ENCODE measurements at regions not wholly inside any gene's neighbourhood (a gene's known extent, or its start where the extent isn't known, plus 50 kb on each side); places are given as distances from the start of the nearest gene placed in this dataset.
"Not testable (repeated sequence)": the region's sequence is repeated elsewhere in the genome, so short reads cannot be mapped to it uniquely, and the experiment has no call there.

DNA sequence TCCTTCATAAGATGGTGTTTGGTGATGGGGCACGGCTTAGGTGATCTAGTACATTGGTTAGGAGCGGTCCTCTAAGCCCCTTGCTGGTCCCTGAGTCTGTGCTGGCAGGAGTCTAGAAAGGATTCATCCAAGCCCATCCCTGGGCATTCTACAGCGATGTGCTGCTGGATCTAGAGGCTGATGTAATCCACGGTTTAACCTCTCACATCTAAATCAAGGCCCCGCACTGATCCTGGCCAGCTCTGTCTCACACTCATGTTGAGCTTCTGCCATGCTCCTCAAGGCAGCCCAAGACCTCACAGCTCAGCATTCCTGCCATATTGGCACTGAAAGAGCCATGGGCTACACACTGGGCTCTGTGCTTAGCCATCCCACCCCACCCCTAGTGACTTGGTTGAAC is 664.8 kb downstream of the STK39 start:
- DNase-seq (ENCODE audit: low spot score) = no peak

DNA sequence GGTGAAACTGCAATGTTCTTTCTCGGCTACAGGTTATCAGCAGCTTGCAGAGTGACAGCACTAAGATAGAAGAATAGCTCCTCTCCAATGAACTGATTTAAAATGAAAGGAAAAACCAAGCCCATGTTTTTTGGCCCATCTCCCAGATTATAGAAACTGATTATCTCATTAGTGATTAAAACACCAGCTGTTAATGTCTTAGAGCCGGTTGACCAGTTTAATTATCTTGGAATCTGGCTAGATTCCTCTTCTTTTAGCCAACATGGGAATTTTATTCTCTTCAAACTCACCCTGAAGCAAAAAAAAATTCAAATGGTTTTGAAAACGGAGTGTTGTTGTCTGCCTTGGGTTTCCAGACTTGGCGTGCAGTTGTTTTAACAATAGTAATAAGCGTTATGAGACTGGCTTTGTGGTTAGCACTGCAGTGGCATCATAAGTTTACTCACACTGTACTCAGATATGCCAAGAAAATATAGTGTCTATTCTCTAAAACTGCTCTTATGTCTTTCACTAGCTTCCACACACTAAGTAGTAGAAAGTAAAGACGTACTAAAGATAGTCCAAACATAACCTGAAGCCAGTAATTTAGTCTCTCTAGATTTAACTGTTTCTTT is 665.3 kb downstream of the STK39 start:
- DNase-seq (ENCODE audit: low spot score) = no peak

DNA sequence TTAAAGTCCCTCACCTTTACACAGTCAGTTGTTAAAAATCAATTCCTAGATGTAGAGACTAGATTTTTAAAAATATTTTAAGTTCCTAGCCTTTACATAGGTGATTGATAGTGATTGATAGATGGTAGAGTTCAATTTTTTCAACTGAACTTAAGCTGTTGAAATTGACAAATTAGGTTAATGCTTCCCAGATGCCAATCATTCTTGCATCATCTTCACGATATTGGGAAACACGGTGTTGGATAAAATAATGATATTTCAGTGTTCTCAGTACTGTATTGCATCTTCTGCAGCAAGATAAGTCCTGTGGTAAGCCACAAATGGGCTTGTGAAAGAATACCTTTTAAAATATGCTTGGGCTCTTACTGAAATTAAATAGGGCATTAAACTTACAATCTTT is 667.6 kb downstream of the STK39 start:
- no peak for DNase-seq (ENCODE audit: low spot score)

DNA sequence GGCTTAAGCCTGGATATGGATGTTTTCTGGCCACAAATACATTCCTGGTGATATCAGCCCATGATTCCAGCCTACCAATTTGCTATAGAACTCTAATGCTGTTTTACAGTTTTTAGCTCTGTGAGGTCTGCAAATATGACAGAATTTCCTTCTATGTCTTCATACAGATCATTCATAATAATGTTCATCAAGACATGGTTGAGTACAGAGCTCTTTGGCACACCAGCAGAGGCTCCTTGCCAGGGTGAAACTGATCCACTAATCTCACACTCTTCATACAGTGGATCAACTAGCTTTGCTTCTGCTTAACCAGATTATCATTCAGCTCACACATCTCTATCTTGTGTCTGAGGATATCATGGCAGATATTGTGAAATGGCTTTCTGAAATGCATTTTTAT is 672.1 kb downstream of the STK39 start:
- DNase-seq (ENCODE audit: low spot score) = no peak

DNA sequence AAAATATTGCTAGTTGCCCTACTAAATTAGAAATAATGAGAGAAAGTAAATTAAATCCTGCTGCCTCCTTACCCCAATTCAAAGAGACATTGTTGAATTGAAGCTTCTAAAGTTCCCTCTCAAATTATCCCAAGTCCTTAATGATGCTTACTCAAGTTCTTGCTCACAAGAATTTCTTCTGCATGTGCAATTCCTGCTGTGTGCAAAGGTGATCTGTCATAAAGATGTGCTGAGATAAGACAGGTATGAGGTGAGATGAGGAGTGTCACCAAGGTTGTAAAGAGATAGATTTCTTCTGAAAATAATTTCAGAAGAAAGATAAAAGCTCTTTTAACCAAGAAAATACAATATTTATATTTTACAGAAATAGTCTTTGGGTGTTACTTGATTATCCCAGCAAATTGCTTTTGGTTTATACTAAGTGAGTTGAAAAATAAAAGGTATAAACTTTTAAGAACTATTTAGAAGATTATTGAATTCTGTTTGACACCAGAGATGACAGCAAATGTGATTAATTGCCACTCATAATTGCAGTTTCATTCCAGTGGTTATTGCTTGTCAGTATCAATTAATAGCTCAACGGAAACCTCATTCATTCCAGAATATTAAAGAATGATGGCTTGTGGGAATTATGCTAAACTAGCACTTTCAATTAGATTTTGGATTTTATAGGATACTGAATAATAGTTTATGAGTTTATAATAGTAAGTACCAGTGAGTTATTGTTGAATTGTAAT is 674.3 kb downstream of the STK39 start:
- no peak for DNase-seq (ENCODE audit: low spot score)

DNA sequence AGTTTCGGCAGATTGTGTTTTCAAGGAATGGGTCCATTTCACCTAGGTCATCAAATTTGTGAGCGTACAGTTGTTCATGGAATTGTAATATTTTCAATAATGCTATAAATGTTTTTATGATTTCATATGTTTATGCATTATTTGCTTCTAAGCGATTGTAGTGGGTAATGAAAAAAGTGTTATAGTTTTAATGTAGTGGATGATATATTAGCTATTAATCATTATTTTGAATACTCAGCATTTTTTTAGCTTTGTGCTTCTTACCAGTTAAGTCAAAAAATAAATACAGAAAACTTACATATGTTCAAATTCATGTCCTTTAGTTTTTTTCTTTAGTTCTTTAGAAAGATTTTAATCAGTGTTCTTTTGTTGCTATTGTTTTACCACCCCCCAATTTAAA is 677.0 kb downstream of the STK39 start:
- DNase-seq (ENCODE audit: low spot score) = no peak

DNA sequence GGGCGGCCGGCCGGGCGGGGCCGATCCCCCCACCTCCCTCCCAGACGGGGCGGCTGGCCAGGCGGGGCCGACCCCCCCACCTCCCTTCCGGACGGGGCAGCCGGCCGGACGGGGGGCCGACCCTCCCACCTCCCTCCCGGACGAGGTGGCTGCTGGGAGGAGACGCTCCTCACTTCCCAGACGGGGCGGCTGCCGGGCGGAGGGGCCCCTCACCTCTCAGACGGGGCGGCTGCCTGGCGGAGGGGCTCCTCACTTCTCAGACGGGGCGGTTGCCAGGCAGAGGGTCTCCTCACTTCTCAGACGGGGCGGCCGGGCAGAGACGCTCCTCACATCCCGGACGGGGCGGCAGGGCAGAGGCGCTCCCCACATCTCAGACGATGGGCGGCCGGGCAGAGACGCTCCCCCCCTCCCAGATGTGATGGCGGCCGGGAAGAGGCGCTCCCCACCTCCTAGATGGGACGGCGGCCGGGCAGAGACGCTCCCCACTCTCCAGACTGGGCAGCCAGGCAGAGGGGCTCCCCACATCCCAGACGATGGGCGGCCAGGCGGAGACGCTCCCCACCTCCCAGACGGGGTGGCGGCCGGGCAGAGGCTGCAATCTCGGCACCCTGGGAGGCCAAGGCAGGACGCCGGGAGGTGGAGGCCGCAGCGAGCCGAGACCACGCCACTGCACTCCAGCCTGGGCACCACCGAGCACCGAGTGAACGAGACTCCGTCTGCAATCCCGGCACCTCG is 675.8 kb downstream of the XIRP2 start:
- DNase-seq (ENCODE audit: low spot score) = not testable (repeated sequence)

DNA sequence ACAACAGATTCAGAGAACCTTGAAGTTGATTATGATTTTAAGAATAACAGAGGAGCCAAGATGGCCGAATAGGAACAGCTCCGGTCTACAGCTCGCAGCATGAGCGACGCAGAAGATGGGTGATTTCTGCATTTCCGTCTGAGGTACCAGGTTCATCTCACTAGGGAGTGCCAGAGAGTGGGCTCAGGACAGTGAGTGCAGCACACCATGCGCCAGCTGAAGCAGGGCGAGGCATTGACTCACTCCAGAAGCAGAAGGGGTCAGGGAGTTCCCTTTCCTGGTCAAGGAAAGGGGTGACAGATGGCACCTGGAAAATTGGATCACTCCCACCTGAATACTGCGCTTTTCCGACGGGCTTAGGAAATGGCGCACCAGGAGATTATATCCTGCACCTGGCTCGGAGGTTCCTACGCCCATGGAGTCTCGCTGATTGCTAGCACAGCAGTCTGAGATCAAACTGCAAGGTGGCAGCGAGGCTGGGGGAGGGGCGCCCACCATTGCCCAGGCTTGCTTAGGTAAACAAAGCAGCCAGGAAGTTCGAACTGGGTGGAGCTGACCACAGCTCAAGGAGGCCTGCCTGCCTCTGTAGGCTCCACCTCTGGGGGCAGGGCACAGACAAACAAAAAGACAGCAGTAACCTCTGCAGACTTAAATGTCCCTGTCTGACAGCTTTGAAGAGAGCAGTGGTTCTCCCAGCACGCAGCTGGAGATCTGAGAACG is 670.2 kb downstream of the XIRP2 start:
- DNase-seq (ENCODE audit: low spot score) = not testable (repeated sequence)

DNA sequence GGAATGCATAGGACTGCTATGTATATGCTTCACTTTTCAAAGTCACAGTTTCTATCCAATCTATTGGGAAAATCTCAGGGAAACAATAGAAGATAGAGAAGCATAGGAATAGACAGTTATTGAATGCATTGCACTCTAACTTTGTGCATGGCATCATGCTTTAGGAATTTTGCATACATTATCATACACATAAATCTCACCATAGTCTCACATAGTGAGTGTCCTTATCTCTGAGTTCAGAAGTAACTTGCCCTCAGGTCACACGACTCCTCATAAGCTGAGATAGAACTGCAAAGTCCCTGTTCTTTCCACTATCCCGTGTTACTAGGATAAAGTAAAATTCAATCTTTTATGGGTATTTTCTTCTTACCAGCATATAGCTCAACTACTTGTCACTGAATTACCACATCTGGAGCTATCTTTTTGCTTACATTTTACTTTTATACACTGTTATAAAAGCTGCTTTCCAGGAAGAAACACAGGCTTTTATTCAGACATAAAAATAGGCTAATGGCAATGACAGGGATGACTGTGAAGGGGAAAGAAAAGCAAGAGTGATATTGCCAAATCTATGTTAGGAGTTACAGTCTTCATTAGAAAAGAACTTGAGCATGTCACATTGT is 666.9 kb downstream of the XIRP2 start:
- DNase-seq (ENCODE audit: low spot score) = no peak

DNA sequence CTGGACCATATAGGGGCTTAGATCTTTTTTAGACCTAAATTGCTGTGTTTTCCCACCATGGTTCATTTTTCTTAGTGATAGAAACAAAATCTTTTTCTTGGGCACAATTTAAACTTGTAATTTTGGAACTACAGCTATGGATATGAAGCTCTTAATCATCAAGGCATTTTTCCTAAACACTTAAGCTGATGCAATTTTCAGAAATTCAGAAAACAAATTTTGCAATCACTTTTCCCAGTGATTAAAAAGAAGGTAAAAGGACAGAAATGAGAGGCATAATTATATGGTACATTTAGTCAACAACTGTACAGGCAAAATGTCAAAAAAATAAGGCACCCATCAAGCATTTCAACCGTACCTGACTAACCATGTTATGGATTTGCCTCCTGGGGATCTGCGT is 665.4 kb downstream of the XIRP2 start:
- DNase-seq (ENCODE audit: low spot score) = no peak

DNA sequence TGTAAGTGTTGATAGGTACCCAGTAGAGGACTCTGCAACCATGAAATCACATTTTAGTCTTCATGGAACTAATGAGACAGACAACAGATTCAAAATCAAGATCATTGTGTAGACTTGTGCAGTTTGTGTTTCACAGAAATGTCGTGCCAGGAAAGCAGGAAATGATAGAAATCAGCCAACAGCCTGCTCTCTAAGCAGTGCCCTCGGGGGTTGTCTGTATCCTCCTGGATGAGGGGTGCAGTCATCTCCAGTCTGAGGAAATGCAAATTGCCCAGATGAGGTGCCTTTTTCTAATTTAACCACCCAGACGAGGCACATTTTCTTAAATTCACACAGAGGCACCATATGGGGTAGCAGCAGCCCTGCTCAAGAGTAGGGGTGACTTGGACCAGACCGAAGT is 663.1 kb downstream of the XIRP2 start:
- no peak for DNase-seq (ENCODE audit: low spot score)

DNA sequence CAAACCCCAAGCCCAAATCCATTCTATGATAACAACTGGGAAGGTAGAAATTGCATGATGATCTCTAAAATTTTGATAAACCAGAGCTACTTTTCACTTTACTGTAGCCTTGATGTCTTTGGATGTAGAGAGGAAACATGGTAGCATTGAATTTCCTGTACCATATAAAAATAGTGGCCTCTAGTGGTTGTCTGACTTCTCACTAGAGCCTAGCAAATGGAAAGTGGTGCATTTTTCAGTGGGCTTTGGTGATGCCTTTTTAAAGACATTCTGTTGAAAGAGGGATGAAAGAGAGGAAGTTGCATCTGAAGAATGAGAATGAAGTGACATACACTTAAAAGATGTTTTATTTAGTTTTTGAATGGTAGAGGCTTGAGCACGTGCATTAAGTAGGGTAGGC is 662.2 kb downstream of the XIRP2 start:
- peak; percentile 5 for DNase-seq (ENCODE audit: low spot score)

DNA sequence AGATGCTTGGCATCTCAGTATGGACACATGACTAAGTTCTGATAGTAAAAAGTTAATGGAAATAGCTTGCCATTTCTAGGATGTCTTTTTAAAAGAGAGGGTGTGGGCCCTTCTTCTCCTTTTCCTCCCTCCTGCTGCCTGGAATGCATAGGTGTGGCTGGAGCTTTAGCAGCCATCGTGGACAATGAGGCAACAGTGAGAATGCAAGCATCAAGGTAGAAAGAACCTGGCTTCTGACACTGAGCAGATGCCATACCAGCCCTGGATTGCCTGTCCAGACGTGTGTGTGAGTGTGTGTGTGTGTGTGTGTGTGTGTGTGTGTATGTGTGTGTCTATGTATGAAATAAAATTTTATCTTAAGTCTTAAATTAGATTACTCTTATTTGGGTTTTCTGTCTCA is 660.1 kb downstream of the XIRP2 start:
- DNase-seq (ENCODE audit: low spot score) = no peak

DNA sequence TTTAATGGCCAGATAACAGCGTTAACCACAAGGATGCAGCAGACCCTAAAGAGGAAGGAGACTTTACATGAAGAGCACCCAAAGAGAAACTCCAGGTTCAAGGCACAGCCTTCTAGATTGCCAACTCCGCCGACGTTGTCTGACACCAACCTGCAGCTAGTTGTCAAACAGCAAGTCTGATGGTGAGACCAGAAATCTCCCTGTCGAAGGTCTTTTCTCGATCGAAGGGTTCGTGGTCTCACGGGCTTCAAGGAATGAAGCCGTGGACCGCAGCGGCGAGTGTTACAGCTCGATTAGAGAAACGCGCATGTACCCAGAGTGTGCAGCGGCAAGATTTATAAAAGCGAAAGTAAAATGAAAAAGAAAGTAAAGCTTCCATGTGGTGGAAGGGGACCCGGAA is 656.3 kb downstream of the XIRP2 start:
- DNase-seq (ENCODE audit: low spot score) = no peak

DNA sequence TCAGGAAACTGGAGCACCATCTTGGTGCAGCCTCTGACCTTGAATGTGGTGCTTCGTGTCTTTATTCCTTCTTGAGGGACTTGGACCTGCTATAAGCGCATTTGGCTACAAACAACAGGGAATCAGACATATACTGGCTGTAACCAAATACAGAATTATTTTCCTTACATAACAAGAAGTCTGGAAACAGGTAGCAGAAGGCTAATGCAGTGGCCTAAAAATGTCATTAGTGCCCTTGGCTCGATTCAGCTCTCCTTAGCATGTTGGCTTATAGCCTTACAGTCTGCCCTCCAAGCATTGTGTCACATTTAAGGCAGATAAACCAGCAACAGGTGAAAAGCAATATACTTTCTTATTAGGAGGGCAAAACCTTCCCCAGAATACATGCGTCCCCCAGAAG is 655.4 kb downstream of the XIRP2 start:
- no peak for DNase-seq (ENCODE audit: low spot score)

DNA sequence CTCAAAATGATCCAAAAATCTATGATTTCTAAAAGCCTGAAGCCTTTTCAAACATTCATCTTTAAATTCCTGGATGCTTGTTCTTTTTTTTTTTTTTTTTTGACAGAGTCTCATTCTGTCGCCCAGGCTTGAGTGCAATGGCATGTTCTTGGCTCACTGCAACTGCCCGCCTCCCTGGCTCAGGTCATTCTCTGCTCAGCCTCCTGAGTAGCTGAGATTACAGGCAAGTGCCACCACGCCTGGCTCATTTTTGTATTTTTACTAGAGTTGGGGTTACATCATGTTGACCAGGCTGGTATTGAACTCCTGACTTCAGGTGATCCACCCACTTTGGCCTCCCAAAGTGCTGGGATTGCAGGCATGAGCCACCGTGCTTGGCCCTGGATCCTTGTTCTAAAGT is 649.5 kb downstream of the XIRP2 start:
- DNase-seq (ENCODE audit: low spot score) = no peak

DNA sequence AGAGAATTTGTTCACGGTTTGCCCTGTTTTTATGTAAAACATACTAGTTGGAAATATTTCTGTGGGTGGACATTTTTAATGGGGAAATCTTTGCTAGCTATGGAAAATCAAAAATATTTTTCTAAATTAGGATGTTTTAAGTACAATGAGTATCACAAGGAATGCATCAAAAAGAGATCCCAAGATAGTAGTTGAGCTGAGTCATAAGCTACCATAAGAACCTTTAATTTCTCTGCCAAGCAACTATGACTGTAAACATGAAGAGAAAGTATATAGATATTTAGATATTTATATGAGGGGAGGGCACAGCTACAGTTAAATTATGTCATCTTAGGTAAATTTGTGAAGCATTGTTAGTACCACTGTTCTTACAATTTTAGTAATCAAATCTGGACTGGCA is 646.2 kb downstream of the XIRP2 start:
- no peak for DNase-seq (ENCODE audit: low spot score)

DNA sequence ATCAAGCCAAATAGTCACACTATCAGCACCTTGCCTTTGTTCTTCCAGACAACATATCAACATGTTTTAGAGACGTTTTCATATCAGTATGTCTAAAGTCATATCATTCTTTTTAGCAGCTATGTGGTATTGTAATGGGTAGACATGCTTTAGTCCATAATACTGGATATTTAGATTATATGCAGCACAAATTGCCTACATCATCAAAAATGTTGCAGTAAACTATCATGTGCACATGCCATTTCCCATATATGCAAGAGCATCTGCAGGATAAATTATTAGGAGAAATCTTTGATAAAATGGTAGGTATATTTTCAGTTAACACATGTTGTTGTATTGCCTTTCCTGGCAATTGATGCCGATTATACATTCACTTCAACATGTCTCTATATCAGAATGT is 636.5 kb downstream of the XIRP2 start:
- no peak for DNase-seq (ENCODE audit: low spot score)

DNA sequence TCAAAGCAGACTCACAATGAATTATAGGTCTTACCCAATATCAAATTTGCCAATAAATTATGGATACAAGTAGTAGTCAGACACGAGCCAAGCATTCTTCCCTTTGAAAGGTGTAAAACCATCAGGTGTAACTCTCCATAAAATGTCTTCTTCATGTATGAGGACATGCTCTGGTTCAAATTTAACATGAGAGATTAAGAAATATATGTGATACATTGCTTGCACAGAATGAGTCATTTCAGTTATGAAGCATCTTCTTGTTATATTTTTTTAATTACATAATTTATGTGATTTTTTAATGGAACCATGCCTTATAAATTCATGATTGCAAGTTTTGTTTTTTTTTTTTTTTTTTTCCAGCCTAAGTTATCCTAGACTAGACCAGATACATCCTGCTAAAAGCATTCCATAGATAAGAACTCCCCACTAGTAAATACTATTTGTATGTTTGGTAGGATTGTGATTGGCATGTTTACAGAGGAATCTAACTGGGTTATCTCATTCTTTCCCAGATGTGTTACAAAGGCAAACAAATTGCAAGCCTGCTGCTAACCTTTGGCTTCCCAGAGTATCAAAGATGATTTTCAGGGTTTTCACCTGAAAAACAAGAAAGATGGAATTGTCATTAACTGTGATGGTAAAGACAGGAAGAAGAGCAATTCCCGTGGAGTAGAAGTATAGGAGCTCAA is 621.9 kb downstream of the XIRP2 start:
- no peak for DNase-seq (ENCODE audit: low spot score)

DNA sequence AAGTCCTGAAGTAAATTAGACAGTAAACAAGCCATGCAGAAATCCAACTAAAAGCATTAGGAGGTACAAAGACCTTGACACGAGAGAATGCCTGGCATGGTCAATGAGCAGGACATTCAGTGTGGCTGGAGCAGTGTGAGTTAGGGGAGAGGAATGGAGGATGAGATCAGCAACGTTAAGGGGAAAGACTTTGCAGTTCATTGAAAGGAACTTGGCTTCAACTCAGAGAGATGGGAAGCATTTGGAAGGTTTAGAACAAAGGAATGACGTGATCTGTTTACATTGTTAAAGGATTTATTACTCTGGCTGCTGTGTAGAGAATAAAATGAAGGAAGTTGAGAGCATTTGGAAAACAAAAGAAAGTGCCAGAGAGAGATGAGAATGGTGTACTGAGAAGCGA is 621.3 kb downstream of the XIRP2 start:
- DNase-seq (ENCODE audit: low spot score) = peak; percentile 3

DNA sequence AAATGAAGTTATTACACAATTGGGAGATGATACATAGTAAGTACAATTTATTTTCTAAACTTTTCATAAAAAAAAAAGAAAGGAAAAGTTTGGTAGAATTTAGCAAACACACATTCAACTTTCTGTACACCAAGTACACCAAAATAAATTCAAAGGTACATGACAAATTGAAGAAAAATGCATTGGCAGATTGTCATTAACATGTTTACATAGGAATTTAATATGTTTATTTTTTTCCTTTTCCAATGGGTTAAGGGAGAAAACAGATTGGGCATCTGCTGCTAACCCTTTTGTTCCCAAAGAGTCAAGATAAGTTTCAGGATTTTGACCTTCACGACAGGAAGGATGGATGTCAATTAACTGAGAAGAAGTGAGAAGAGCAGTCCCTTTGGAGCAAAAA is 620.4 kb downstream of the XIRP2 start:
- DNase-seq (ENCODE audit: low spot score) = no peak

DNA sequence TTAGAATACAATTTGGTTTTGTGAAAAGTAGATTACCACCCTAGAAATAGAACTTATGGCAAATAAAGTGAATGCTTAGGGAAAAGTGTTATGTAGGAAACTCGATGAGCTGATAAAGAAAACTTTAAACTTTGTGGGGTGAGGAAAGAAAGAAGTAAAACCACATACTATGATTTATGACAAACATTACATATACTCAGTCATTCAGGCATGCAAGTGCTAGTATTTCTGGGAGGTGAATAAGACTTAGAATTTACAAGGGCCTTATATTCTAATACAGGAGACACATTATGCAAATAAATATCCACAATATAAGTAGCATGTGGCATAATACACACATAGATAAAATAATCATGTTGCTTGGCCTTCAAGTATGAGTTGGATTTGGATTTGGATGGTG is 618.1 kb downstream of the XIRP2 start:
- DNase-seq (ENCODE audit: low spot score) = no peak
